Left lung (tissue), 4 donors: ENCODE measurements at regions not wholly inside any gene's neighbourhood (a gene's known extent, or its start where the extent isn't known, plus 50 kb on each side); places are given as distances from the start of the nearest gene placed in this dataset.
A peak's percentile ranks its signal among the peaks of the same experiment; 100 is the strongest.

Experiments
- ATAC-seq: fragments of 200-7000 bp; cut with Tn5 transposase; one replicate; pipeline ENCODE4 v1.9.1; 2020; ENCODE audit warnings: moderate library complexity
- DNase-seq, 4 donors: peaks; one replicate each; pipeline ENCODE4 v3.0.0-alpha.2; 2013 to 2020
- H3K27ac ChIP-seq, 2 donors: fragments of 200-600 bp; sonication (generic) in 1 of 2; one replicate each; pipeline versions ENCODE4 v1.5.0 to v1.8.0; 2020 to 2021
- H3K27me3 ChIP-seq, 2 donors: fragments of 200-600 bp; sonication (generic) in 1 of 2; one replicate each; pipeline versions ENCODE4 v1.5.0 to v1.8.0; 2020 to 2021
- H3K36me3 ChIP-seq, 2 donors: fragments of 200-600 bp; sonication (generic) in 1 of 2; one replicate each; pipeline versions ENCODE4 v1.5.0 to v1.8.0; 2020 to 2021
- H3K4me1 ChIP-seq, 2 donors: fragments of 200-600 bp; one replicate each; pipeline ENCODE4 v1.8.0; 2021
- H3K4me3 ChIP-seq, 2 donors: fragments of 200-600 bp; sonication (generic) in 1 of 2; one replicate each; pipeline versions ENCODE4 v1.5.0 to v1.8.0; 2020 to 2021; ENCODE audit warnings: mild to moderate bottlenecking in 1 of 2
- H3K9me3 ChIP-seq, 2 donors: fragments of 200-600 bp; sonication (generic) in 1 of 2; one replicate each; pipeline versions ENCODE4 v1.5.0 to v1.8.0; 2020 to 2021
- CTCF ChIP-seq, 2 donors: fragments of 200-600 bp; sonication (generic) in 1 of 2; IDR thresholded peaks; one replicate each; pipeline versions ENCODE4 v1.5.0 to v1.8.0; 2021; ENCODE audit warnings: antibody characterized with exemption in 2 of 2
- intact Hi-C, 2 donors: fragments of 100-400 bp; cut with DNase I; formaldehyde crosslinking; loops; one replicate each; pipeline versions ENCODE4 v1.11.2 to v1.14.2; 2022
- donor health status: DM: no; HTN: yes; CAD: no.
- donor health status: DM: no; HTN: no; CAD: no.

DNA sequence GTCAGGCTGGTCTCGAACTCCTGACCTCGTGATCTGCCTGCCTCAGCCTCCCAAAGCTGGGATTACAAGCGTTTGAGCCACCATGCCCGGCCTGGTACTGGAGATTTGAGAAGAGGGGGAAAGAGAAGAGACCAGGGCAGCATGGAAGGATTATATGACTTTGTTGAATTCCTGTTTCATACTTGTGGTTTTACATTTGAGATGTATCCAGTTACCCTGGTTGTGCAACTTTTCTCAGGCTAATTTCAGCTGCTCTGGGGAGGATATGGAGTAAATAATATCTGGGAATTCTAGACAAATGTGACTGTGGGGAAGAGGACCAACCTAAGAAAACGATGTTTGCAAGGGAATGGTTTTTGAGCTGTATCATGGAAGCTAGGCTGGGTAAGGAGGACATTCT is 89.5 kb upstream of the GREM2 start:
- ATAC-seq (no peak), DNase-seq (no peak)
- Histone ChIP-seq H3K9me3 (no peaks in the 10 kb centered on the region), H3K36me3 (no peaks in the 10 kb centered on the region), H3K4me1 (no peaks in the 10 kb centered on the region), H3K27ac (no peak overlapping the region), H3K27me3 (no peaks in the 10 kb centered on the region), H3K4me3 (no peak overlapping the region)
- TF ChIP-seq CTCF (IDR thresholded peaks at IDR 0.05): no peak
- intact Hi-C loops: no loop called here

DNA sequence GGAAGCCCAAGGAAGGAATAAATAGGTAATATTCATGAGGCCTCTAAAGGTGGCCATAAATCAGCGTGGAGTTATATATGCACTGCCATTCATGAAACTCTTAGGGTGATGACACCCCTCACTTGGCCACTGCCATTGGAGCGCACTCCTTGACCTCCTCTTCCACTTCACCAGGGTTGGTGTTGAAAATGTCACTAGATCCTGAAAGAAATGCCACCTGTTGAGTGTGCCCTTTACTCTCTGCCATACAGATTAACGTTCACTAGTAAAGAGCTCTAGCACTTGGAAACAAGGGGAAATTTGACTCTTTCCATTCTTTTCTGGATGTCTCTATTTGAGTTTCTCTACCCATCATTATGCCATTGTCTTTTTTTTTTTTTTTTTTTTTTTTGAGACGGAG is 83.5 kb upstream of the GREM2 start:
- no peak for TF ChIP-seq CTCF (IDR thresholded peaks at IDR 0.05)
- no peaks in the 10 kb centered on the region for H3K27me3 ChIP-seq
- no peak overlapping the region for H3K27ac ChIP-seq
- no peak for DNase-seq
- no peak for ATAC-seq
- no peaks in the 10 kb centered on the region for H3K36me3 ChIP-seq
- no peaks in the 10 kb centered on the region for H3K4me1 ChIP-seq
- H3K9me3 ChIP-seq: no peaks in the 10 kb centered on the region
- H3K4me3 ChIP-seq: no peak overlapping the region
- intact Hi-C loops: no loop called here

- H3K27me3 ChIP-seq: no peaks in the 10 kb centered on the region
- no peaks in the 10 kb centered on the region for H3K36me3 ChIP-seq
- no peaks in the 10 kb centered on the region for H3K4me1 ChIP-seq
- ATAC-seq (no peak), DNase-seq (no peak)
- H3K4me3 ChIP-seq: no peak overlapping the region
- H3K9me3 ChIP-seq: no peaks in the 10 kb centered on the region
- no peak for TF ChIP-seq CTCF (IDR thresholded peaks at IDR 0.05)
- no peak overlapping the region for H3K27ac ChIP-seq
- intact Hi-C loops: no loop called here
Measured at GRCh38 chr1:240693844-240694243, 81.9 kb upstream of the GREM2 start.

- DNase-seq (no peak), ATAC-seq (no peak)
- TF ChIP-seq CTCF (IDR thresholded peaks at IDR 0.05): no peak
- no peaks in the 10 kb centered on the region for H3K9me3 ChIP-seq
- H3K4me1 ChIP-seq: no peaks in the 10 kb centered on the region
- no peaks in the 10 kb centered on the region for H3K27me3 ChIP-seq
- intact Hi-C loops: no loop called here
- H3K36me3 ChIP-seq: no peaks in the 10 kb centered on the region
- no peak overlapping the region for H3K4me3 ChIP-seq
- no peak overlapping the region for H3K27ac ChIP-seq
Measured at GRCh38 chr1:240693036-240693435, 81.1 kb upstream of the GREM2 start.

GRCh38 chr1:240691909-240692705 is 80.2 kb upstream of the GREM2 start:
- Histone ChIP-seq H3K27ac (no peak overlapping the region), H3K4me3 (no peak overlapping the region), H3K4me1 (no peaks in the 10 kb centered on the region), H3K36me3 (no peaks in the 10 kb centered on the region), H3K27me3 (no peaks in the 10 kb centered on the region), H3K9me3 (no peaks in the 10 kb centered on the region)
- ATAC-seq (peak; percentile 89), DNase-seq (peak in 2 of 4 donors; percentile 42 to 64)
- intact Hi-C loops: no loop called here
- peak; percentile 21 to 47 for TF ChIP-seq CTCF (IDR thresholded peaks at IDR 0.05)
